ENCODE measurements at regions not wholly inside any gene's neighbourhood (a gene's known extent, or its start where the extent isn't known, plus 50 kb on each side); places are given as distances from the start of the nearest gene placed in this dataset.

GRCh38 chr4:123672987-123673386, 276.4 kb downstream of the SPRY1 start:
- peaks cover 6% of the 10 kb centered on the region for H3K9me3 Mint-ChIP-seq
- CTCF ChIA-PET: no interaction called here
- DNase-seq (ENCODE audit: low spot score) (no peak), ATAC-seq (no peak)
- TF ChIP-seq ELF4 (CRISPR knock-in tag; IDR thresholded peaks at IDR 0.05; ENCODE audit: low read depth) (no peak), KAT7 (CRISPR knock-in tag; IDR thresholded peaks at IDR 0.05; ENCODE audit: borderline replicate concordance) (no peak), NFATC4 (CRISPR knock-in tag; IDR thresholded peaks at IDR 0.05) (no peak), ZNF317 (CRISPR knock-in tag; IDR thresholded peaks at IDR 0.05; ENCODE audit: borderline replicate concordance, low read depth) (no peak), ZNF425 (CRISPR knock-in tag; conservative IDR thresholded peaks at IDR 0.05) (no peak), JUN (CRISPR knock-in tag; IDR thresholded peaks at IDR 0.05) (no peak), FOXP1 (CRISPR knock-in tag; IDR thresholded peaks at IDR 0.05; ENCODE audit: borderline replicate concordance) (no peak), SMAD4 (CRISPR knock-in tag; IDR thresholded peaks at IDR 0.05) (no peak), FOXJ3 (CRISPR knock-in tag; IDR thresholded peaks at IDR 0.05; ENCODE audit: borderline replicate concordance) (no peak), JAZF1 (CRISPR knock-in tag; IDR thresholded peaks at IDR 0.05) (no peak), ZNF232 (CRISPR knock-in tag; IDR thresholded peaks at IDR 0.05) (no peak), TP53 (CRISPR knock-in tag; IDR thresholded peaks at IDR 0.05) (no peak), CBFB (CRISPR knock-in tag; IDR thresholded peaks at IDR 0.05; ENCODE audit: low read depth) (no peak), ZNF423 (CRISPR knock-in tag; IDR thresholded peaks at IDR 0.05) (no peak), ETV6 (CRISPR knock-in tag; IDR thresholded peaks at IDR 0.05) (no peak), PREB (CRISPR knock-in tag; IDR thresholded peaks at IDR 0.05; ENCODE audit: borderline replicate concordance) (no peak), IRF1 (CRISPR knock-in tag; IDR thresholded peaks at IDR 0.05) (no peak), ATF2 (CRISPR knock-in tag; IDR thresholded peaks at IDR 0.05; ENCODE audit: borderline replicate concordance, low read depth) (no peak)
- no peaks in the 10 kb centered on the region for H3K27me3 Mint-ChIP-seq (ENCODE audit: low read depth)
- POLR2A ChIA-PET: no interaction called here
- H3K27ac Mint-ChIP-seq: no peak overlapping the region
- H3K4me3 Mint-ChIP-seq: no peak overlapping the region
- H3K36me3 Mint-ChIP-seq: no peaks in the 10 kb centered on the region
- H3K4me1 Mint-ChIP-seq: peaks cover 20% of the 10 kb centered on the region

GRCh38 chr4:123673971-123674370, 277.4 kb downstream of the SPRY1 start:
- Mint-ChIP-seq H3K4me1 (peaks cover 20% of the 10 kb centered on the region), H3K36me3 (no peaks in the 10 kb centered on the region), H3K27ac (no peak overlapping the region), H3K9me3 (no peaks in the 10 kb centered on the region), H3K27me3 (ENCODE audit: low read depth) (no peaks in the 10 kb centered on the region), H3K4me3 (no peak overlapping the region)
- POLR2A ChIA-PET: no interaction called here
- CTCF ChIA-PET: no interaction called here
- ATAC-seq: no peak
- DNase-seq (ENCODE audit: low spot score): no peak
- TF ChIP-seq ZMAT4 (CRISPR knock-in tag; IDR thresholded peaks at IDR 0.05): no peak
- TF ChIP-seq JUN (CRISPR knock-in tag; IDR thresholded peaks at IDR 0.05): no peak
- no peak for TF ChIP-seq ZBTB21 (CRISPR knock-in tag; IDR thresholded peaks at IDR 0.05; ENCODE audit: borderline replicate concordance)
- TF ChIP-seq FOXP1 (CRISPR knock-in tag; IDR thresholded peaks at IDR 0.05; ENCODE audit: borderline replicate concordance): no peak
- no peak for TF ChIP-seq NR2C2 (CRISPR knock-in tag; IDR thresholded peaks at IDR 0.05)
- TF ChIP-seq E2F4 (CRISPR knock-in tag; IDR thresholded peaks at IDR 0.05; ENCODE audit: borderline replicate concordance, low read depth): no peak
- TF ChIP-seq AFF4 (CRISPR knock-in tag; IDR thresholded peaks at IDR 0.05; ENCODE audit: borderline replicate concordance): no peak
- TF ChIP-seq CDX4 (CRISPR knock-in tag; IDR thresholded peaks at IDR 0.05; ENCODE audit: borderline replicate concordance): no peak

Data from WTC11 (cell line).